HG03025 (cell line): ENCODE measurements at regions not wholly inside any gene's neighbourhood (a gene's known extent, or its start where the extent isn't known, plus 50 kb on each side); places are given as distances from the start of the nearest gene placed in this dataset.

Experiments used
- ATAC-seq: cut with Tn5 transposase; IDR thresholded peaks from one replicate; pipeline ENCODE4 v1.9.1; 2021; ENCODE audit warnings: mild to moderate bottlenecking, moderate library complexity; ENCODE audit not compliant: unreplicated experiment, low FRiP score

DNA sequence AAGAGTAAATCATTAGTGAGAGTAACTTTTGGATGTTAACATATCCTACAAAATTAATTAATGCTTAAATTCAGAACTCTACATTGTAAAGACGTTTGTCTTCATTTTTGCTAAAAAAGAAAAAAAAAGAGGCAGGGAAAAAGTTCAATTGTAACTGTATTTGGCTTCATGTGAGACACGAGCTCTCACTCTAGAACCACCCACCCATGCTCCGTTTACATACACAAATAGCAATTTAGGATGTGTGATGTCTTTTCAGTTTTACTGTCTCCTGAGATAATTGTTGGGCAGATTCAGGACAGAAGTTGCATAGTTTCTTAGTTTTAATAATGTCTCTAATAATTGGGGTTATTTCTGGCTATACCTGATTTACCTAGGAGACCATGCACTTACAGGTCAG is 248.6 kb downstream of the AASDHPPT start:
- no peak for ATAC-seq

DNA sequence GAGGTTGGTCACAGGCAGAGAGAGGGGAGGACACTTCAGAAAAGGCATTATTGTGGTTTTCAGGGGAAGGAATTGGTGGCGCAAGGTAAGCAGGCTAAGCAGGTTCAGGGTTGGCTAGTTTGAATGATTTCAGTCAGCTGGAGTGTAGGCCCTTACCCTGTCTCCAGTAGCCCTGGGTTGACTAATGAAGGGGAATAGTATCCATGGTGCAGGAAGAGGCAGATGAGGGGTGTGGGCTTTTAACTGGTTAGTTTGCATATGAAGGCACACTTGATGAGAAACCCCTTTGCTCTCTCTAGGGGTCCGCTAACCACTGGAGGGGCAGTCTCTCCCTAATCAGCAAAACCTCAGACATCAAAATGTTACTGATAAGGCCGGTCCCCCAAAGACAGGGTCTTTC is 249.7 kb downstream of the AASDHPPT start:
- no peak for ATAC-seq

DNA sequence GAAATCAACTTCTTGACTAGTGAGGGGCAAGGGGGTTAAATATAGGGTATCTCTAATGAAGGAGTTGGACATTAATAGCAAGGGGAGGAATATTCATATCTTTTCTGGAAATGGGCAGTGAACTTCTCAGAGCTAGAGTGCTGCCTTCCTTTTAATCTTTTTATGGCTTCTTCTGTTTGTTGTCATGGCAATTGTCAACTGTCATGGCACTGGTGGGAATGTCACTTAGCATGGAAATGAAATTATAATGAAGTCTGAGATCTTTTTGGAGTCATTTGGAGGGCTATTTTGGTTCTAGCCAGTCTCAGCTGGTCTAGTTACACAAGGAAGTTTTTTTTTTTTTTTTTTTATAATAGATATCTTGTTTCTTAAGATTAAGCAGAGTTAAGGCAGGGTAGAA is 250.2 kb downstream of the AASDHPPT start:
- no peak for ATAC-seq

DNA sequence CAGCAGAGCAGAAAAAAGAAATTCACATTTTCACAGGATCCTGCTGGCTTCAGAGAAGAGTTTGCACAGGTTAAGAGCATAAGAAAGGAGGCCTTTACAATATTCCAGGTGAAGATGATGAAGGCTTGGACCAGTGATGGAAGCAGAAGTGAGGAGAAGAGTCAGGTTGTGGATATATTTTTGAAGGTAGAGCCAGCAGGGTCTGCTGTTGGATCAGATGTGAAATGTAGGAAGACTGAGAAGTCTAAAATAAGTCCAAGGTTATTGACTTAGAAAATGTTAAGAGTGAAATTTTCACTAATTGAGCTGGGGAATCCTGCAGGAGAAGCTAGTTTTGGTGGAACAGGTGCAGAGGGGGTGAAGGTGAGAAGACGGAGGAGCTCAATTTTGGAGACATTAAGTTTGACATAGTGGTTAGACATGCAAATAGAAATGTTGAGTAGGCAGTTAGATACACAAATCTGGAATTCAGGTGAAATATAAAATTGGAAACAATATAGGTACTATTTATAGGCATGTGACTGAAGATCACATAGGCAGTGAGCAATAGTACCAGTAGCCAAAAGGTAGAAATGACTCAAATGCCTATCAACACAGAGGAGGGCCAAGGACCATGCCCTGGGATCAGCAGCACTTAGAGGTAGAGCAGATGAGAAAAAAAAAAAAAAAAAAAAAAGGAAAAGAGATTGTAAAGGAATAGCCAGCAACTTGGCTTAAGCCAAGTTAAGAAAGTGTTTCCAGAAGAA is 252.0 kb downstream of the AASDHPPT start:
- no peak for ATAC-seq

DNA sequence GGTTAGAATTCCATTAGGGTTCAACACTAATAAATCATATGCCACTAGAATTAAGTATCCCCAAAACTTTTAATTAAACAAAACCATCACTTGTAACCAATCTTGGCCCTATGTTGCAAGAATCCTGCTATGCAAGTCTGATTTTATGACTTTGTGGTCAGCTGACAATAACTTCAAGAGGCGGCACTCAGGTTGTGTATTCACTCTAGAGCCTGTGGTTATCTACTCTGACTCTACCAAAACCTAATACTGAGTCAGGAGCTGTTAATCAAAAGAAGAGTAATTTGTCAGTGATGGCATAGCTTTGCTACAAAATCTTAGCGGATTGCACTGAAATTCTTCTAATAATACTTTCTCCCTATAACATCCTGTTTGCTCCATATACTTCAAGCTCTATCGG is 253.7 kb downstream of the AASDHPPT start:
- ATAC-seq = no peak

DNA sequence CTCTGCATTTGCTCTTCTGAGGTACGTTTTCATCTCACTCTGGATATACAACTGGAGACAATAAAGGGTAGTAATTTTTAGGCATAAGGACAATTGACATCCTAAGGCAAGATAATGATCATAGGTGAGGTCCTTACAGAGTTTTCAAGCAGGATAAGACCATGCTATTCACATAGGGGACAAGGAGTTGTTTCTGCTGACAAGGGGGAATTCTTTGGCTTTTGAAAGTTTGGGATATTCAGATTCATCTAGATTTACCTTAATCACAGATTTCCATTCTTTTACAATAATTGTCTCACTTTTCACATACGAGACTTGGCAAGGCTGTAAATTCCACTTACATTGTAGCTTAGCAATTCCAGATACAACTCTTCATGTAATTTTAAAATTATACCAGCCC is 256.2 kb downstream of the AASDHPPT start:
- ATAC-seq = no peak

DNA sequence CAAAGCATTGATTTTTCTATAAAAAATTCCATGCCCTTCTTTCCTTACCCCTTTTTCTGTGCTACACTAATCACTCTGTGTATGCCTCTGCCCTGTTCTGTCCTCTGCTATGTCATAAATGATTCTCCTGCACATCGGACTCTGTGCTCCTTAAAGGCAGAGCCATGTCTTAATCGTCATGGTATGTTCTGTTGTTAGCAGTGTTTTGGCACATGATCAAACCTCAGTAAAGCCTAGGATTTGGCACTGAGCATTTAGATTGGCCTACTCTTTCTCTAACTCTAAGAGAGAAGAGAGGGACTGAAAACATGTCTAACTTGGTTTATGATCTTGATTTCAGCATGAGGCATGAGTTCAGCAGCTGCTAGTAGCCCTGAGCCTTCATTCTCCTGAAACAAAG is 266.9 kb downstream of the AASDHPPT start:
- ATAC-seq = no peak

DNA sequence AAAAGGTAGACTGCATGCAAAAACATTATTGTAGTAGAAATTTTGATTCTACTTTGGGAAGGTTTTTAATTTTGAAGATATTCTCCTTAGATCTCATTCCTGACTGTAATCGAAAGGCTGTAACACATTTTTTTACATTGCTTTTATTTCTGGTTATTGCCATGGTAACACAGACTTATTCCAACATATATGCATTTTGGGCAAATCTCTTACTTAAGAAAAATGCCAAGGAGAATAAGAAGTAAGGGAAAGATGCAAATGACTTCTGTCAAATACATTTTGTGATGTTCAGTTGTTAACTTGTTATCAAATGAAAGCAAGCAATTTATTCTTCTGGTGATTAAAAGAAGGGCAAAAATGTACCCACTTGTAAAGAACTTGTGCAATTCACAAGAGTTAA is 267.5 kb downstream of the AASDHPPT start:
- no peak for ATAC-seq

DNA sequence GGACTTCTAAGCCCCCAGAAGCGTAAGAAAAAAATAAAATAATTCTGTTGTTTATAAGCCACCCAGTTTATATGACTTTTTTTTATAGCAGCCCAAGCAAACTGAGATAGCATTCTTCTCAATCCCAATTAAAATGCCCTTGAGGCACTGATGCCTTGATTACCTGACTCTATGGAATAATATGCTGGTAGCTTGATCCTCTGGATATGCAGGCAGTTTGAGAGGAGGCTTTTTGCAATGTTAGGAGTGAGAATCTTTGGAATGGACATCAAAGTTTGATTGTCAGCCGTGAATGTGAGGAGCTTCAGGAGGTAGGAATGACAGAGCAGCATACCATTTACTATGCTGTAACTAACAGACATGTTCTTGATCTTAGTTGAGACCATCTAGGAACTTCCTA is 275.6 kb downstream of the AASDHPPT start:
- no peak for ATAC-seq

DNA sequence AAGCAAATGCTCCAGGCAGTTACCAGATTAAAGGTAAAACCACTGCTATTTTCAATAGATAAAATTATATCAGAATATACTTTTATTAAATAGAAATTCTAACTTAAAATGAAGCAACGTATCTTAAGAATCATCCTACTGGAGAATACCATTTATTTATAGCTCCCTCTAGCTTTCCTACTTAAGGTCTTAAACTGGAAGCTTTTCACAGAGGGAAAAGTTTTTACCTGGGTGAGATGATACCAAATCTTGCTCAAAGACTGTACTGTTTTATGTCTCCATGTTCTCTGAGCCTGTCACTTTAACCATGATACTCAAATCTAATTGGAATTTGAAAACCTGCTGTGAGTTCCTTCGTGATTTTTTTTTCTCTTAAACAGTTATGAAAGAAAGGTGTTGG is 291.8 kb downstream of the AASDHPPT start:
- no peak for ATAC-seq

DNA sequence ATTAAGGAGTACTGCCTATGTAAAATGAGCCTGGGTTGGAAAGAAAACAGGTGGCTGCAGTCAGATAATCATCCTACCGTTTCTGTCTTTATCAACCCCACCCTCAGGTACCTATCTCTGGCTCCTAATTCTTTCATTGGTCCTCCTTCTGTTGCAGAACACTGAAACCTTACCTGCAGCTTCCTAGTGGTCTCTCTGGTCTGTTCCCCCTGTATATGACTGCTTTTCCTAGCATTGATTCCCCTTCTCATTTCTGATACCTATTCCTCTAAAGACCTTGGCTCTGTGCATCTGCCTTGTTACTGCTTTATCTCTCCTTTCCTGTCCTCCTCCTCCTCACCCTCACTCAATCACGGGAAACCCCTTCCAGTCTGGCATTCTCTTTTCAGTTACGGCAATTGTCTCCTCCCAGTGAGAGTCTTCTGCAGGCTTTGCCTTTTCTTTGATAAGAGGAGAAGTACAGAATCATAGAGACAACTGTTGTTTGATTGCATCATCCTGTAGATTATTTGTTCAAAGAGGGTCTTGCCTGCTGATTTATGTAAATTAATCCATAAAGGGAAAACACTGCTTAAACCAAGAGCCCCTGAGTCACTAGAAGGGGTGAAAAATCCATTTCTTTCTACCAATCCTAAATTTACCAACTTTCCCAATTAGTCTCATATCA is 301.2 kb downstream of the AASDHPPT start:
- no peak for ATAC-seq

DNA sequence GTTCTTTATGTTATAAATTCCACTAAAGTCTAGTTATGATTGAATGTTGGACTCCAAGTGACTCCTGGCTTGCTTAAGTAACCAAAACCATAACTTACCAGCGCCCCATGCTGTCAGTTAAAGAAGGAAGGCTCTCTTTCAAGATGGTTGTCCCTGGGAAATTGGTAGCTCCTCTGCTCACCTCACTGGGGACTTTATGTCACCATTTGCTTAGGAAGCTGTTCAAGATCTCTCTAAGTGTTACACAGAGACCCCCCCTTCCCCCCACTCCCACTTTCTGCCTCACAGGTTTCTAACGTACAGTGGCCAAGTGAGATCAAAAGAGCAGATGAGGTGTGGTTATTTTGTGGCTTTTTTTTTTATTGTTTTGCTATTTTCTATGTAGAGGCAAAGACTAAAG is 301.8 kb downstream of the AASDHPPT start:
- no peak for ATAC-seq

DNA sequence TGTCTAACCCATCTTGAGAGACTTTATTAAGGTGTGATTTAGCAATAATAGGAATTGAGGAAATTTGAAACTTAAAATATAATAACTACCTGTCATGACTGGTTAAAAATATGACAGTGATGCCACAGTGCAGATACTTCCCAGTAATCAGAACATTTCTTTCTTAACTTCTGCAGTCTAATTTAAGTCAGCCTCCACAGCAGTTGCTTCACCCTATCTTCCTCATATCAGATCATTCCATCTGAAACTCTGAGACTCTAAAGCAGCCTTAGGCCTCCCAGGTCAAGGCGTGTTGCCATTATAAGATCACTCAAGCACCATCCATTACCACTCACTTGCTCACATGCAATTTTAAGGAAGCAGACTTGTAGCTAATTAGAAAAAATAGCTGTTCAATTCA is 302.2 kb downstream of the AASDHPPT start:
- ATAC-seq = no peak

DNA sequence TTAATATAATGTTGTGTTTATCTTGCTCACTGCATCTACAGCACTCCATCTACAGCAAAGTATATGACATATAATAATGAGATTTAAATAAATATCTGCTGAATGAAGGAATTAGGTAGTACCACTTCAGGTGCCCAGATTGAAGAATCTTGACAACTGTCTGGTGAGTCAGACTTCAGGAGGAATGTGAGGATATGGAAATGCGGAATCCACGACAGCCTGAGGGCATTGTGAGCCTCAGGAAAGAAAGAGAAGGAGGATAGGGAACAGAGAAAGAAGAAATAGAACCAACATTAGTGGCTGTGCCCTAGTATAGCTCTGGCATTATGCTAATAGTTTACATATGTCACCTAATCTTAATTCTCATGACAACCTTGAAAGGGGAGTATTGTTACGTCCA is 304.4 kb downstream of the AASDHPPT start:
- ATAC-seq = no peak

DNA sequence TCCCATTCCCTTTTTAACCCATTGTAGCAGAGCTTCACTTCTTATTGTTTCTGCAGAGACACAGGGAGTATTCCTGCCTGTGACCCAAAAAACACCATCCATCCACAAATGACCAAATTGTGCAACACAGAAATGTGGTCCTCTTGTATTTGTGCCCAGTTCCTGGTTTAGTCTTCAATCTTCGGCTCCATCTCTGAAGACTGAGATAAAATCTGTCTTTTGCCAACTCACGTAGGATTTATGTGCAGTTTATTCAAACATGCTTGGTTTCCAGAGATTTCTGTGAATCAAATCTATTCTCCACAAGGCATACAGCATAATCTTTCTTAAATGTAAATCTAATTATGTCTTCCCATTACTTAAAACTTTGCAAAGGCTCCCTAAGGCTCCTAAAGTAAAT is 307.0 kb downstream of the AASDHPPT start:
- ATAC-seq = no peak

DNA sequence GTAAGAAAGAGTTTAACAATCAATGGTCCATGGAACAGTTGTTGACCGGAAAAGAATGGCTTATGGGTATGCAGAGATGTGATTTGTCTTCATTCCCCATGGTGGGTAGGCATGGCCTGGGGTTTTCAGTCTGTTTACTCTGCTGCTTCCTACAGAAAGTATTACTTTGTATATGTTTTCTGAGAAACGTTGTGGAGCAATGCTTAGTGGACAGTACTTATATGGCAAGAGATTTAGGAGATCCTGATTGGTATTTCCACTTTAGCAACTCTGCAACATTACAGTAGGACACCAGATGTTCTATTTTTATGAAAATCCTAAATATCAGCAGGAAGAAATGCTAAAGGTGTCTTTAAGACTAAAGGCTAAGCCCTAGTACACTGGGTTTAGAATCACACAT is 309.1 kb downstream of the AASDHPPT start:
- no peak for ATAC-seq

DNA sequence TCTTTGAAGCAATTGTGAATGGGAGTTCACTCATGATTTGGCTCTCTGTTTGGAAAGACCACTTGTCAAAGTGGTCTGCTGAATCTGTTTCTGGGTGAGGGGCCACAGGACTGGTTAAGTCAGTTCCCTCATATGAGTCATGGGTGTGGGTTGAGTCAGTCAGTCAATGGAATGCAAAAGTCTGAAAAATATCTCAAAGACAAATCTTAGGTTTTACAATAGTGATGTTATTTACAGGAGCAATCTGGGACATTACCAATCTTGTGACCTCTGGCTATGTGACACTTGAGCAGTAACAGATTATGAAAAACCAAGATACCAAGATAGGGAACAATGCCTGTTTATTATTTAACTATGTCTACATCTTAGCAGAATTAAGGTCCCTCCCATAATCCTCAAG is 311.6 kb downstream of the AASDHPPT start:
- no peak for ATAC-seq

DNA sequence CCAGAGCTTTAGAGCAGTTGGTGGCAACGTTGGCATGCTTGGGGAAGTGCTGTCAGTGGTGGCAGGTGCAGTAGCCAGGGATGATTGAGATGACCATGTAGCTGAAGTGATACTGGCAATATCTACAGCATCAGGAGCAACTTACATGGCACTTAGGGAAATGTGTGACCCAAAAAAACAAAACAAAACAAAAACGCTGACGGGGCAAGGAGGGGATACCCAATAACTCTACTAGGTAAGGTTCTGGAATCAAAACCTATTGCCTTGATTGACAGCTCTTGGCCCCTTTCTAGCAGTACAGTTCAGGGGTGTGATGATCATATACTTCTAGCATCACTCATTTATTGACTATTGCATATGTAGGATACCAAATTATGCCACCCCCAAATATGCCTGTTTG is 312.6 kb downstream of the AASDHPPT start:
- ATAC-seq = no peak

DNA sequence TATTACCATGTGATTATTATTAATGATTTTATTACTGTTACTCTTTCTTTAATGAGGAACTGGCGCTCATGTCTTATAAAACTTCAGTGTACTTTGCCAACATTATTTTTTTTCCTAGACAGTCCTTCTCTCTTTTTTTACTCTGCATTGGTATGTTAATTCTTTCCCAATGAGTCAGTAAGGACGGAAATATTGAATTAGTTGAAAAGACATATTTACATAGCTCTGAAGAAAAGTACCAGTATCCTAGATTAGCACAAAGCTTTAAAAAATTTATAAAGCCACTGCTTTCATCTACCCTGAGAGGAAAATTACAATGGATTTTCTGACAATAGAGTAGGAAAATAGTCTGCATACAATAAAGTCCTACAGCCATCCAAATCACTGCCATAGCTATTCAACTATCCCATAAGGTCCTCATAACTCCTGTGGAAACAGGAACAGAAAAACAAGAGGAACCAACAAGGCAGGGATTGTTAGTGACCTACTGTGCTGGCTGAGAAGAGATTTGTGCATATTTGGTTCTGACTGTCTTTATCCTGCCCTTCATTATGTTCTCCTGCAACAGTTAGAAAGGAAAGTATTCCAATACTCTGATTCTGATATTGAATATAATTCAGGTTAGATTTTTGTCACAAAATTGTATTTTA is 314.4 kb downstream of the AASDHPPT start:
- ATAC-seq = no peak

DNA sequence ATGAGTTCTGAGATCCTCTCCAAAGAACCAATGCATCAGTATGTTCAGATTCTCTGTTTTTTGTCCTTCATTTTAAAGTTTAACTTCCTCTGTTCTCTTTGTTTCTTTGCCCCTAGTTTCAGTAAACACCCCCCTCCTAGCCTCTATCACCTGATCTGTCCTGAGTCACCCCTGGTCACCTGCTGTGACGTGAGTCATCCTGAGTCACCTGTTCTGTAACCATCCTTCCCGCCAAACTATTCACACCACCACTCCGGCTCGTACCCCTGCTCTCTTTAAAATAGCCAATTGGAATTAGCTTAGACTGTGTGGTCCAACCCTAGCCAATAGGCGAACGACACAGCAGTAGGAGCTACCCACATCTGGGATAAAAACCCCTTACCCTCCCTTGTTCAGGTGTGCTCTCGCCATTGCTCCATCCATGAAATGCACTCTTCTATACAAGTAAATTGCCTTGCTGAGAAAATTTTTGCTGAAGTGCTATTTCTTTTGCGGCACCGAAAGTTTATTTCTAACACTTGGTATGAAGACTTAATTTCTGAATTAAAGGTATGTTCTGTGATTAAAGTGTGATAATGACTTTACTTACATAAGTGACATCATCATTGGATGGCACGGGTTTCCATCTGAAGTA is 318.4 kb downstream of the AASDHPPT start:
- ATAC-seq = no peak

DNA sequence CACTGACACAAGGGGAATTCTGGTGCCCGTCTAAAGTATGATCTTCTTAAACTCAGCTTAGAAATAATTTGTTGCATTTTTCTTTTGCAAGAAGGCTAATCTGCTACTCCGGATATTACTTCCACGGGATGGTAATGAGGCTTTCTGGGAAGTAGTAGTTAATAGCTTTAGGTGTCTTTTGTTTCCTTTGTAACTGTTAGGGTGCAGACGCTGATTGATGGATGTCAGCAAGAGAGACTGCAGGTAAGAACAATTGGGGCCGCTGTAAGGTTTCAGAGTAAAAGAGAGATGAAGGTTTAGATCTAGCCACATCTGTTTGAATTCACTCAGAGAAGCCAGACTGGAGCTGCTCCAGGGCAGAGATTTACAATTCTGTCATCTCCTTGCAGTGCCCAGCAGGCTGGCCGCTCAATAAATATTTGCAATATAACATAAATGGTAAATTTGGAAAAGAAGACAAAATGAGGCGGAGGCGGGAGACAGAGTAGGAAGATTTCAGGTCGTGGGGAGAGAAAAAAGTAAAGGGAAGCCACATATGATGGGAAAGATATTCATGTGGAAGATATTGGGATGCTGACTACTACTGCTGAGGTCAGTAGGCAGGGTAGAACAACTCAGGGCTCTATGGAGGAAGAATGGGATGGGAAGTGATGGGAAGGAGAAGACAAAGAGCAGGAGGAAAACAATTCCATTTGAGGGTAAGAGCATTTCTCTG is 320.5 kb downstream of the AASDHPPT start:
- ATAC-seq = no peak
